NCI-H128 (cell line): ENCODE measurements at regions not wholly inside any gene's neighbourhood (a gene's known extent, or its start where the extent isn't known, plus 50 kb on each side); places are given as distances from the start of the nearest gene placed in this dataset.
"Not testable (repeated sequence)": the region's sequence is repeated elsewhere in the genome, so short reads cannot be mapped to it uniquely, and the experiment has no call there.

Experiments used
- DNase-seq: peaks from one replicate; lab custom pipeline; 2025; ENCODE audit not compliant: unreplicated experiment; lab: John Stamatoyannopoulos, UW

DNA sequence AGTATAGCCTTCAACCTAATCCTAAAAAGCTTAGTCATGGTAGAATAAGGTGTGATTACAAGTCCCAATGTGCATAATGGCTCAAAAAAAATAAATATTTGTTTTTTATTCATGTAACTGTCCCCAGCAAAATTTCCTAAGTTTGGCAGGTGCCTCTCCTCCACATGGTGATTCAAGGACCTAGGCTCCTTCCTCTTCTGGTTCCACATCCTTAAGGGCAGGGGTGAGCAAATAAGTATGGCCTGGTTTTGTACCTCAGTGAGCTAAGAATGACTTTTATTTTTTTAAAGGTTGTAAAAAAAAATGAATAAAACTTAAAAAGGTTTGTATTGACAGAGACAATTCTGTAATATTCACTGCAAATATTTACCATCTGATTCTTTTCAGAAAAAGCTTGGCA is 343.5 kb upstream of the UBE2E2 start:
- DNase-seq = no peak

DNA sequence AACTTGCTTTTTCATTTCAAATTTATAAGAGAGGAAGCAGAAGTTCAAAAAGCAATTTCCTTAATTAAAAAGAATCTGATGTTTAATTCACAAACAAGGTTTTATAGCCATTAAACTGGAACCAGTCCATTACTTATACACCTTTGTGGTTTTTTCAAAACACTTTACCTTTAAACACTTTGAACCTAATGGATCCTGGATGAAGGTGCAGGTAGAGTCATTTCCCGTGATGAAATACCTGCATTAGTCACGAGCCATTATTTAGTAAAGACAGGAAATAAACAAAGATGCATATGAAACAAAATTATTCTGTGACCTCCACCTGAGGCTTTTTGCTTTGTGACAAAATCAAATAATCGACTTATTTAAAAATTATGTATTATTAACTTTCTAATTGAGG is 341.7 kb upstream of the UBE2E2 start:
- DNase-seq = no peak

DNA sequence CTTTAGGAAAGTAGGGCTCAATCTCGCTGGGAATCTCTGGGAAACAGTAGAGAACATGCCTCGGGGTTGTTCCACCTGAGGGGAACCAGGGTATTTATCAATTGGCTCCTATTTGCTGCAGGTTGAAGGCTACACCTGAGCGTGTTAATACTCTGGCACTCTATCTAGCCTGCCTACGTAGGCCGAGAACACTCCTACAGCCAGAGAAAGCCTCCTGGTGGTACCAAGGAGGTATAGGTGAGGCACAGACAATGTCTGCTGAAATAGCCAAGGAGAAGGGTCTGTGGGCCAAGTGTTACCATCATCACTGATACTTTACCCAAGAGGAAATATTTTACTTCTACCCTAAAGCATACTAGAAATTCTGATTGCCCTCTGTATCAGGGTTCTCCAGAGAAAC is 341.0 kb upstream of the UBE2E2 start:
- no peak for DNase-seq

DNA sequence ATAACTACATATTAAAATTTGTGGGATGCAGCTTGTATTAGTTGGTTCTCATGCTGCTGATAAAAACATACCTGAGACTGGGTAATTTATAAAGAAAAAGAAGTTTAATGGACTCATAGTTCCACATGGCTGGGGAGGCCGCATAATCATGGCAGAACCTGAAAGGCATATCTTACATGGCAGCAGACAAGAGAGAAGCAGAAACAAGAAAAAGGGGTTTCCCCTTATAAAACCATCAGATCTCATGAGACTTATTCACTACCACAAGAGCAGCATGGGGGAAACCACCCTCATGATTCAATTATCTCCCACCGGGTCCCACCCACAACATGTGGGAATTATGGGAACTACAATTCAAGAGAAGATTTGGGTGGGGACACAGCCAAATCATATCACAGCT is 320.3 kb upstream of the UBE2E2 start:
- not testable (repeated sequence) for DNase-seq

DNA sequence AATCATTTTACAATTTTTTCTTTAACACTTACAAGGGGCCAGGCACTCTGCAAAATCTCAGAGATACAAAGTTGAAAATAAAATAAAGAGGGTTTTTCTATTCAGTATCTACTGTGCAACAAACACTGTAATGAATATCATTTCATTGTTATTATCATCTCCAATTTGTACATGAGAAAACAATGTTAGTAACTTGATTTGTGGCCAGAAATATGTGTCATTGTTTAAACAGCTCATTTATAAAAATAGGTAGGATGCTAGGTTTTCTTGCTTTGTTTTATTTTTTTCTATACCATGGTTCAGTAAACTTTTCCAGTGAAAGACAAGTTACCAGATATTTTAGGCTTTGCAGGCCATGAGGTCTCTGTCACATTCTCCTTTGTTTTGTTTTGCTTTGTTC is 318.1 kb upstream of the UBE2E2 start:
- DNase-seq = no peak

DNA sequence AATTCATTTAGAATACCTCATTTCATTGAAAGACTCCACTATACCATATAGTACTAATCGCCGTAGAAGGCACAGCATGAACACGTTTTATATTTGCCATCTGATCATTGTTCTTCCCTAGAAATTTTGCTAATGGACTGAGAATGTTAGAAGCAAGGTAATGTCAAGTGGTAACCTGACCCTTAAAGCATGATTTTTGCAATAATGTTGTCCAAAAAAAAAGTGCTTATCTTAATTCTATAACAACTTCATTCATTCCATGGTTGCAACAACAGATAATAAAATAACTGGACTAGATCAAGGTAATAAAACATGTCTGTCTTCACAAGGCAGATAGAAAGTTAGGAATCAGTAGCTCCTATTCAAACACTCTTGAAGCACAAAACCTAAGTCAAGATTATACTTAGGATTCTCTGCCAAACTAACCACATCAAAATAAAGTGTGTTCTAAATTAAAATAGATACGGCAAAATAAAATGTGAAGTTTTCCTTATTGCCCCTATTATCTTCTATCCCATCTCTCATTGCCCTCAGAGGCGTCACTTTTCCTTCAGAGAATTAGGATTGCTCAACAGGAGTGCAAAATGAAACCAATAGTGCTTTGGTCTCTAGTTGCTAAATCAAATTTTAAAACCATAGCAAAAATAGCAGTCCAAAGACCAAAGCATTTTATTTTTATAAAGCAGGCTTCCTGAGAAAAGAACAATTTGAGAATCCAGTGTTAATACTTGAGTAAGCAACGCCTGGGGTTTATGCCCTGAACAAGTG is 317.4 kb upstream of the UBE2E2 start:
- DNase-seq = no peak

DNA sequence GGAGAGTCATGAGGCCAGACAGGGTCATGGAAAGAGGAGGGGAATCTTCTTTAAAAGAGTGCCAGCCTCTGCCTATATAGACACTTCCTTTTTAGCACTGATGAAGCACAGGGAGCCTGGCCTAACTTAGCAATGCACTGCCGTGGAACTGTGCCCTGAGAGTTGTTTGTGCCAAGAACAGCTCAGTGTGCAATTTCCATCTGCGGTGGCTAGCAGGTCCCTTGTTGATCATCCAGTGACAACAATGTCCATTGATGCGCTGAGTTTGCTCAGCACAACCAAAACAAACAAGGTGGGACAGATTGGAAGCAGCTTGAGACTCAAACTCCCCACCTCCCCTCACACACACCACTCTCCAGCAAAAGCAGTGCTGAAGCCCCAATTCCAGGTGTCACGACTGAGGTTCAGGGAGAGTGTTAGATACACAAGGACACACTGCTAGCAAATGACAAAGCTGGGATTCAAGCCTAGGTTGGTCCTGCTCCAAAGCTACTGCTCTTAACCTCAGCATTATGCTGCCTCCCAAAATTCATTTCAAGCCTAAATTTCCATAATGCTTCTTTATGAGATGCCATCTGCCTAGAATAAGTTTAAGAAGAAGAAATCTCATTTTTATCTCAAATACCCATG is 316.6 kb upstream of the UBE2E2 start:
- no peak for DNase-seq

DNA sequence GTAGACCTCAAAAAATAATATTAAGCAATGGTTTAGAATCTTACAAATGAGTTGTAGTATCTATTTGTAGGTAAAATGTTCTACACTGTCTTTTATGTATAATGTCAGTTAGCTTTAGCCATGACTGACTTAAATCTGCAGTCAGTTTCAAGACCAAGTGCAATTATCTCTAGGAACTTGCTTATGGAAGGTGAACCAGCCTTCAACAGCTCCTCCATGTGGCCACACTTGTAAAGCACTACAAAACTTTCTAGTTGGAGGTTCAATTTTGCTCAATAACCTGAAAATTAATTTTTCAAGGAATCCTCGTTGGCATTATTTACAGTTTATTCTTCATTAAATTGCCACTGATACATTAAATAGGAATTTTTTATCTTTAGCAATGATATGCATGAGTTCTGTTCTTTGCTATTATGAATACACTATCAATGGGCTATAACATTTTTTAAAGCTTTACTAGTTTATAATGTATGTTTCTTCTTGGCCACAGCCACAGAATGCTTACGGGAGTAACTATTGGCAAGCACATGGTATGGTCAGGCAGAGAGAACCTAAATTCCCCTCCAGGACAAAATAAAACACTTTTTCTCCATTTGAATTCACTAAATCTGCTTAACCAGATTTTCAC is 315.3 kb upstream of the UBE2E2 start:
- no peak for DNase-seq

DNA sequence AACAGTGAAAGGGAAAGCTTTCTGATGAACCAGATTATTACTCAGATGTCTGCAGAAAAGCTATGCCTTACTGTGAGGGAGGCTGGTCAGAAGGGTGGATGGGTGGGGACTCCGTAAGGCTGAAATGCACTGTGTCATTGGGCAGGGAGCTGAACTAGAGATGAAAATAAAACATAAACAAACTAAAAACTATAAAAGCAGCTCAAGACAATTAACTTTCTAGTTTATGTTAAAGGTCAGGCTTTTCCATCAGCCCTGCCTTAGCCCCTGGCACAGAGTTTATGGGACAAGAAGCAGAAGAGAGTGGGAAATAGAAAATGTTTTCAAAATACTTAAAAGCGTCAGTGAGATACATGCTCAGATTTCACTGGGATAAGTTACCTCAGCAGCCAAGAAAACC is 310.0 kb upstream of the UBE2E2 start:
- no peak for DNase-seq

DNA sequence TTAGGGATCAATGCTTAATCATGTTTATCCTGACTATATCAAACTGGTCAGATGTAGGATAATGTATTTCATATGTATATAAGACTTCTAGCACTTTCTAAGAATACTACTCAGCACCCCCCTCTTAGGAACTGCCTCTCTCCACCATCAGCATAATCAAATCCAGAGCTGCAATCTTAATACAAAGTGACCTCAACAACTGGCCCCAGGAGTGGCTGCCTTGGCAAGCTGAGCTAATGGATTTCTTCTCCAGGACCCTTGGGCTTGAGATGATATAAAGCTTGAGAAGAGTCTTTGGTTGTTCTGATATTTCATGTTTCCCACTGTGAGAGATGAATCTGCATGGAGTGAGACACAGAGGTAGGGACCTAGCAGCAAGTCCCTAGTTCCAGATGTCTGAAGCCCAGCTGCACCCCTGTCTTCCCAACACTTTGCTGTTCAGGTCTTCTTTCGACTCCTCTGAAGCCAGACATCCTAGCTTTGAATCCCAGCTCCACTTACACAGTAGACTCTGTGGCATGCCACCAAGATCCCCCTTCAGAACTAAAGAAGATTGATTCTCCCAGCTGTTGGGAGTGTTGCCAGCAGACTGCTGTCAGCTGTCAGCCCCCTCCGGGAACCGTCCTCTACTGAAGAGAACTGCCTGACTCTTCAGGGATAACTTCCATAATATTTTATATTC is 309.3 kb upstream of the UBE2E2 start:
- no peak for DNase-seq

DNA sequence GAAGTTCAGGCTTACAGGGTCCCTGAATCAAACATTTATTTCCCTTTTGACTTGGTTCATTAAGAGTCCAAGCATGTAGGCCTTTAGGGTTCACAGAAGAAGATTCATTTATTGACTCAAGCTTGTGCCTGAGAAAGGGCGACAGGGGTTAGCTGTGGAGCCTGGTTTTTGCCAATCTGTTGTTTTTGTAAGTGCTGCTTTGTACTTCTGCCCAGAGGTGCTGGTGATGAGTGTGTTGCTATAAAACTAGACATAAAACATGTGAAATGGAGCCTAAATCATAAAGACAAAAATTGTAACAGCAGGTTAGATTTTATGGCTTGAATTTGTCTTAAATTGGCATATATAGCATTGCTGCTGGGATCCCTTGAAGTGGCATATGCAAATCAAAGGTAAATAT is 308.3 kb upstream of the UBE2E2 start:
- no peak for DNase-seq

DNA sequence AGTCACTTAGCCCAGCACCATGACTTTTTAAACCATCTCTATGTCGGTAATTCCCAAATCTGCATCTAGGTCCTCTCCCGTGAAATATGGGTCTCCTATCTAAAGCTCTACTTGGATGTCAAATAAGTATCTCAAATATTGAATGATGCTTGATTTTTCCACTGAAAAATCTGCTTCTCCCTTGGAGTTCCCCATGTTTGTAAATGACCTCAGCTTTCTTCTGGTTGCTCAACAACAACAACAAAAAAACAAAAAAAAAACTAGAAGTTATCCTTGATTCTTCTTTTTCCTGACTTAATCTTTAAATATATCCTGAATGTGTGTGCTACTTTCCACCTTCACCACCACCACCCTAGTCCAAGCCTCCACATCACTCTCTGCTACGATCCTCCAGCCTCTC is 307.5 kb upstream of the UBE2E2 start:
- no peak for DNase-seq

DNA sequence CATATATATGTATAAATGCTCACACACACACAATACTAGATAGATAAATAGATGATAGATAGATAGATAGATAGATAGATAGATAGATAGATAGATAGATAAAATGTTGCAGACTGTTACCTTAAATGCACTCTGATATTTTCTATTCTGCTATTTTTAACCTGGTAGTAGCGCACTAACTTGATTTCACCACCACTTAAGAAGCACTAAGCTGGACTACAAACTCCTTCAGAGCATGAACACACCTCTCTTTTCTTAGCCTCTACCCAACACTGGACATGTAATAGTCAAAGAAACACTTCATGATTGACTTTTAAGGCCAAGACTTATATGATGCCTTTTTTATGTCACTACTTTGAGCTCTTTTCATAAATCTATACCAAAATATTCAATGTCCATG is 304.6 kb upstream of the UBE2E2 start:
- no peak for DNase-seq

DNA sequence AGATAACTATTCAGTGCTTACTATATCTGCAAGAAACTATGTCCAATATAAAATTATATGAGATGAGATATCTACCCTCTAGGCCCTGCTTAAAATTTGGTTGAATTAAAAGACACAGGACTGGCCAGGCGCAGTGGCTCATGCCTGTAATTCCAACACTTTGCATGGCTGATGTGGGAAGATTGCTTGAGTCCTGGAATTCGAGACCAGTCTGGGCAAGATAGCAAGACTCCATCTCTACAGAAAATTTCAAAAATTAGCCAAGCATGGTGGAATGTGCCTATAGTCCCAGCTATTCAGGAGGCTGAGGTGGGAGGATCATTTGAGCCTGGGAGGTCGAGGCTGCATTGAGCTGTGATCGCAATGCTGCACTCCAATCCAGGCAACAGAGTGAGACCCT is 303.7 kb upstream of the UBE2E2 start:
- DNase-seq = no peak

DNA sequence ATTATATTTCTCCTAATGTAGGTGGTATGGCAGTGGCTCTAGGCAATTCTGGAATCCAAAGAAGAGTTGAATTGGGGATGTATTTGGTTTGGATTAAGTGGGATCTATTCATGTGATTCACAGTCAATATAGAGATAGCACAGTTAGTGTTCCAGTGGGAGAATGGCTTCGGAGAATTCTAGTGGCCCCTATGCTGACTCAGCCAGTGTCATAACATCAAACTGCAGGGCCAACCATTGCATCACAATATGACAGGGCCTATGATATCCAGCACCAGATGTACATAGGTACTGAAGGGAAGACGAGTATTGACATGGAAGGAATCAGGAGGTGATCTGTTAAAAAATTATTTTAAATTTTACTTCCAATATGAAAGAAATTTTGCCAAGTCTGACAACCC is 302.8 kb upstream of the UBE2E2 start:
- no peak for DNase-seq

DNA sequence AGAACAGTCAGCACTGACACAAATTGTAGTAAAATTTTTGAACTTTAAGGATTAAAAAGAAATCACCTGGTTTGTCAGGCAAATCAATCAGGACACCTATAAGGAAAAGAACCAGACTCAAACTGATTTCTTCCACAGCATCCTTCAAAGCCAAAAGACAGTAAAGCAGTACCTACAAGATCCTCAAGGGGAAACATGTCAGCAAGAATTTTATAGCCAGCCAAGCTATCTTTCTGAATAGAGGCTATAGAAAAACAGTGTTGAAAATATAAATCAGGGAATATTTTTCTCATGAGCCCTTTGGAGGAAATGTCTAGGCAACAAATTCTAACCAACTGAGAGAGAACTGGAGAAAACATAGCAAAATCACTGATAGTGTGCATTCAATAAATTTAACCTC is 301.4 kb upstream of the UBE2E2 start:
- no peak for DNase-seq

DNA sequence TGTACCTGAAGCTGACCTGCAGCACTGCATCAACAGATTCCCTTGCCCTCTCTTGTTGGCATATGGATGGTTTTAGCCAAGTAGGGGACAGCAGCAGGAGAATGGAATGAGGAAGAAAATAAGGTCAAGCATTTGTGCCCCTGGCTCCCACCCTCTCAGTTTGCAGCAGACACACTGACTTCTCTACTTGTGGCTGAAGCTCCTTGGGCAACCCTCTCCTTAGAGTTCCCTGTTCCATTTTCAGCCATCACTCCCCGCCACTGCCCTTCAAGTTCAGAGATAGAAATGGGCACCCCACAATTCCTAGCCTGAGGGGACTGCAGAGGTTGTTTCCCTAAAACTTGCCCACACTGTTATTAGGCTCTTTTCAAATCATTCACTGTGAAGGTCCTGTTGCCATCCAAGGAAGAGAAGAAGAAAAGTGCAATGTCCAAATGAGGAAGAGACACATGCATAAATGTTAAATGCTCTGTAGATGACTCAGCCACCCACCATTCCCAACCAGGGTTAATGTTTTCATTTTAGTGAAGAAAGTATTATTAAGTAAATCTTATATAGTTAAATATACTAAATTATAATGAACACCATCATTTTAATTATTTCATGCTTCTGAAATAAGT is 295.9 kb upstream of the UBE2E2 start:
- no peak for DNase-seq

DNA sequence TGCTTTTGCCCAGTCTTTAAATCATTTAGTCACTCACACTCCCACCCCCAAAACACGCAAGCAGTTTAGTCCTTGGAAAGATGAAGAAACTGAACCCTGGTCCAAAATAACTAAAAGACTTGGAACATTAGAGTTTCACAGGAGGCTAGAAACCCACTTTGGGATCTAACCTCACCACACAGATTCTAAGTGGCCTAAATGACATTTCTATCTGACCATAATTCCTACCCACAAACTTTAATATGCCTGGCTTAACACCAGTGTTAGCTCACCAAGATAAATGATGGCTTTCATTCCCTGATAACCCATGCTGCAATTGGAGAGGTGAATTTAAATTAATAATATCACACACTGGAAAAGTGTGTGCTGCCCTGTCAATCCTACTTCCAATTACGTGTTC is 295.3 kb upstream of the UBE2E2 start:
- DNase-seq = no peak

DNA sequence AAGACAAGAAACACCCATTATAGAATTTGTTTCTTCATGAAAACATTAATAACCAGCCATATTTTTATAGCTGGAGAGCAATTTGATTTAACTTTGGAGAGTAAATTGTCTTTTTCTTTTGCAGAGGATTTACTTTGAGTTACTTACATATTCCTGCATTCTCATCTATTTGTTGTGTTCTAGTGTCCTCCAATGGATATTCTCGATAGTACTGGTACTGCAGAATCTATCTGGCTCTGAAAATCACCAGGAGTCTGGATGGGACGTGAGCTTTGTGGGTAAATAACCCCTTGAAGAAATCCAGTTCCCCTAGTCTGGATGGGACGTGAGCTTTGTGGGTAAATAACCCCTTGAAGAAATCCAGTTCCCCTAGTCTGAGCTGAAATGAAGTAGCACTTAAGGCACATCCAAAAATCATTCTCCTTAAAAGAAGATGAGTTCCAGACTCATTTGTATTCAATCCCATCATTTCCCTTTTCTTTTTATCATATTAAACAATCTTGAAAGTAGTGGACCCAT is 294.1 kb upstream of the UBE2E2 start:
- no peak for DNase-seq

DNA sequence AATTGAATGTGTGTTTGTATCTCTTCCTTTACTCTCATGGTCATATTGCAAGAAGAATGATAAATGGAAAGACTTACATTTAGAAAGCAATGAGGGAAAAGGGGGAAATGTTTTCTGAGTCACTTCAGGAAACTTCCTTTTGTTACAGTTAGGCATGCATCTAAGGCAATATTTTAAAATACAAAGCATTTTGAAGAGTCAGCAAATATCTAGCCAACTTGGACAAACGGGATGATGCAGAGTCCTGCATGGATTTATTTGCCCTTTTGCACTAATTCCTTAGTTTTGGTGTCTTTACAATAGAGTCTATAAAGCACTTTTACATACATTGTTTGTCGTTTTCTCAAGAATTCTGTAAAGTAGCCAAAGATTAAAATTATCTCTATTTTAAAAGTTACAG is 286.2 kb upstream of the UBE2E2 start:
- DNase-seq = no peak

DNA sequence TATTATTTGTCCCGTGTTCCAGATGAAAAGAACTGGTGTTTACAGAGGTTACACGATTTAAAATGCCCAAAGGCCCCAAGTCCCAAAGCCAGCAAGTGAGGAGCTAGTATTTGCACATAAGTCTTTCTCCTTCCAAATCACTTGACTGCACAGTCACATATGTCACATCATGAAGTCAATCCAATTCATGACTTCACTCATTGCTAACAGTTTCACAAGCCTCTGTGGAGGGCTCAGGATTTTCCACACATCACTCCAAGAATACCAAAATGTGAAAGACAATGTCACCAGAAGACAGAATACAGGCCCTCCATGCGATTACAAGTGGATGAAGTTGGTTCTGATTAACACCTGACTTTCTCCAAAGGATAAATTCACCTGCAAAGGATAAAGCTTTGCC is 283.1 kb upstream of the UBE2E2 start:
- DNase-seq = no peak
